ENCODE measurements at regions not wholly inside any gene's neighbourhood (a gene's known extent, or its start where the extent isn't known, plus 50 kb on each side); places are given as distances from the start of the nearest gene placed in this dataset.

DNA sequence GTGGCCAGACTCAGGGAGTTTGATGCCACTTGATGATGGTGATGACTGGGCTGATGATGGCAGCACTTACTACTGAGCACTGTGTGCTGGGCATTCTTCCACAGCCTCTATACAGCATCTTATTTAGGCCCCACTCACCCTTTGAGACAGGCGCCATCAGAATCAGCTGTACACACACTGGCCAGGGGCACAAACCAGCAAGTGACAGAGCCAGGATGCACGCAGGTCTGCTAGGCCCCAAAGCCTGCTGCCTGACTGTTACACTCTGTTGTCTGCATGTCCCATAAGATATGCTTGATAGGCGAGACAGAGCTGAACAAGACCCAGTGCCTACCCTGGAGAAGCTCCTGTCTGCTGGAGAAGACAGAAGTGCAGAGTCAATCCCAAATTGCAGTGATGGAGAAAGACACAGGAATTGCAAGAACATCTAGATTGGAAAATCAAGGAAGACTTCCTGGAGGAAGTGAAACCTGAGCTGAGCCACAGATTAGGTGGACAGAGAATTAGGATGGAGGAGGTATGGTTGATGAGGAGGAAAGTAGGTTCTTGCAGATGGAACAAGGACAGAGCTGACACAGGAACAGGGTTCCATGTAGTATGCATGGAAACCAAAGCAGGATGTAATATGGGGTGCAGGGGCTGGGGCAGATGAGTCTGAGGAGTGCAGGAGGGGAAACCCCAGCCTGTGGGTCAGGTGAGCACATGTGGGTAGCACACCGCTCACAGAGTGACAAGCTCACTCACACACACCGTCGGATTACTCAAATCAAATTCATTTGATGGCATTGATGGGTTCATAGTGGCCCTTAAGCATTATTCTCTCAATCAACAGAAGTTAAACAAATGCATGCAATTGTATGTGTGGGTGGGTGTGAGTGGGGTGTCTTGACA, 117.3 kb downstream of the BEGAIN start:
- WGBS: 96% methylated on average over 6 of the region's 6 CpGs
- no peaks in the 10 kb centered on the region for H3K27me3 ChIP-seq
- H3K4me1 ChIP-seq: peaks cover 8% of the 10 kb centered on the region
- no peak overlapping the region for H3K4me3 ChIP-seq
- no peak overlapping the region for H3K27ac ChIP-seq
- TF ChIP-seq POLR2AphosphoS5 (IDR thresholded peaks at IDR 0.05): no peak
- no peaks in the 10 kb centered on the region for H3K9me3 ChIP-seq
- DNase-seq (ENCODE audit: low spot score in 2 of 2): no peak
- H3K36me3 ChIP-seq: peaks cover 17% of the 10 kb centered on the region

DNA sequence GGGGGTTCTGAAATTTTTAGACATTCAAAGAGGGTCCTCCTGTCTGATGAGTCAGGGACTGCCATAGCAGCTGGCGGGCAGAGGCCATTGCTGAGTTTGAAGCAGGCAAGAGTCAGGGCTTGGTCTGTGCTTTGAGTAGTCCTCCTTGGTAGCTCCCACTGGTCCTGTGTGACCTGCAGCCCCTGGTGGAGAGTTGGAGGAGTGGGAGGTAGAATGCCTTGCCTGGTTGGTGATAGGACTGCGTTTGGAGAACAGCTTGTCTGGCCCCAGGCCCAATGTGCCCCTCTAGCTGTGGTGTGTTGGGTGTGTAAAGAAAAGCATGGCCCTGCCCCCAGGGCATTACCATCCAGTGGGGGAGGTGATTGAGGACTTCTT, 116.7 kb downstream of the BEGAIN start:
- DNase-seq (ENCODE audit: low spot score in 2 of 2): no peak
- TF ChIP-seq CTCF (IDR thresholded peaks at IDR 0.05) (no peak), EP300 (IDR thresholded peaks at IDR 0.05) (no peak), POLR2A (IDR thresholded peaks at IDR 0.05) (no peak), POLR2AphosphoS5 (IDR thresholded peaks at IDR 0.05) (no peak)

DNA sequence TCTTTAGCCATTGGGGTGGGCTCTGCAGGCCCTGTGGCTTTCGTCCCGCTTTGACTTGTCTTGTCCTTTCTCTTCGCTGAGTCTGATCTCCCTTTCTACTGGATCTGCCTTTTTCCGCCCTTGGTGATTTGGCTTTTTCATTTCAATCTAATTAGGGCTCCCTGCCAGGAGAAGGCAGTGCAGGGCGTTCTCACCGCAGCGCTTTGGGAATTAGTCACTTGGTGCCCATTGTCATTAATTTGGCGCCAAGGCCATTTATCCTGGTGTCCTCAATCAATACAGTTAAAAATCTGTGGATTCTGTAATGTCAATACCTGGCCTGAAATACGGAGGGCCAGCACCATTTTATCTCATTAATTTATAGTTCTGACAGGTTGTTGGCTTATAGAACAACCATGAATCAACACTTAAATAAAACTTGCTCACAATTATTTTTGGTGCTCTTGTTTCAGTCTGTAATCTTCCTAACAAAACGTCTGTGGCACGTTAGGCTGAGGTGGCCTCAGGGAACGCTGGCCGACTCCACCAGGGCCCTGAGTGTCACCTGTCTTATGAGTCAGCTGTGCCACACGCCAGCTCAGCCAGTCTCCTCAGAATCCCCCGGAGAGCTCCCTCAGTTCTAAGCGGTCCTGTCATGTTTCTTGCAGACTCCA, 115.7 kb downstream of the BEGAIN start:
- DNase-seq (ENCODE audit: low spot score in 2 of 2): no peak
- H3K9me3 ChIP-seq: no peaks in the 10 kb centered on the region
- TF ChIP-seq EP300 (IDR thresholded peaks at IDR 0.05) (no peak), POLR2A (IDR thresholded peaks at IDR 0.05) (no peak), CTCF (IDR thresholded peaks at IDR 0.05) (no peak), POLR2AphosphoS5 (IDR thresholded peaks at IDR 0.05) (no peak)
- no peaks in the 10 kb centered on the region for H3K27me3 ChIP-seq
- no peak overlapping the region for H3K27ac ChIP-seq
- WGBS: 42% methylated on average over 16 of the region's 16 CpGs
- no peak overlapping the region for H3K4me3 ChIP-seq
- peaks cover 17% of the 10 kb centered on the region for H3K36me3 ChIP-seq
- peaks cover 8% of the 10 kb centered on the region for H3K4me1 ChIP-seq

More for the DNA sequence above, 116.7 kb downstream of the BEGAIN start:
- H3K4me1 ChIP-seq: peaks cover 8% of the 10 kb centered on the region
- no peak overlapping the region for H3K4me3 ChIP-seq
- H3K9me3 ChIP-seq: no peaks in the 10 kb centered on the region
- no peaks in the 10 kb centered on the region for H3K27me3 ChIP-seq
- no peak overlapping the region for H3K27ac ChIP-seq
- 86% methylated on average over 2 of the region's 2 CpGs for WGBS
- H3K36me3 ChIP-seq: peaks cover 17% of the 10 kb centered on the region

GRCh38 chr14:100472094-100472455, 115.1 kb downstream of the BEGAIN start:
- Histone ChIP-seq H3K36me3 (peaks cover 17% of the 10 kb centered on the region), H3K27me3 (no peaks in the 10 kb centered on the region)
- 29% methylated on average over 1 of the region's 7 CpGs for WGBS

DNA sequence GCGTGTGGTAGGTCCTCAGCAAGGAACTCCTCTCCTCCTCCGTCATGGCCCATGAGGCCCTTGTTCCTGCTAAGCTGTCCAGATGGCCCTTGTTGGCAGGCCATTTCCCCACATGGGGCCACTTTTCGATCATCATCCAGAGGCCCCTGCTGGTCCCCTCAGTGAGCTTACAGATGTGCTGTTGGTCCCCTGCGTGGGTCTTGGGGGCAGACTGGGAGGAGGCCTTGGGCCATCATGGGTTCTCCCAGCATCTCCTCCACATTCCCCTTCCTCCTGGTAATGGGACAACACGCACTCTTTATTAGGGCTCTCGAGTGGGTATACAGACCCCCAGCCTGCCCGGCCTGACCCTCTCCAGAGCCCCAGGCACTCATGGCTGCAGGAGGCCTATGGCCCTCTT, 114.7 kb downstream of the BEGAIN start:
- Histone ChIP-seq H3K4me1 (peaks cover 8% of the 10 kb centered on the region), H3K36me3 (peaks cover 17% of the 10 kb centered on the region), H3K27ac (no peak overlapping the region), H3K9me3 (no peaks in the 10 kb centered on the region), H3K4me3 (no peak overlapping the region), H3K27me3 (no peaks in the 10 kb centered on the region)
- no peak for DNase-seq (ENCODE audit: low spot score in 2 of 2)
- TF ChIP-seq POLR2AphosphoS5 (IDR thresholded peaks at IDR 0.05): no peak
- no peak for TF ChIP-seq CTCF (IDR thresholded peaks at IDR 0.05)
- TF ChIP-seq EP300 (IDR thresholded peaks at IDR 0.05): no peak
- no peak for TF ChIP-seq POLR2A (IDR thresholded peaks at IDR 0.05)
- WGBS: 100% methylated on average over 5 of the region's 7 CpGs

More at GRCh38 chr14:100472094-100472455, 115.1 kb downstream of the BEGAIN start:
- DNase-seq (ENCODE audit: low spot score in 2 of 2): no peak
- H3K4me1 ChIP-seq: peaks cover 8% of the 10 kb centered on the region
- no peak overlapping the region for H3K27ac ChIP-seq
- TF ChIP-seq EP300 (IDR thresholded peaks at IDR 0.05) (no peak), CTCF (IDR thresholded peaks at IDR 0.05) (no peak), POLR2A (IDR thresholded peaks at IDR 0.05) (no peak), POLR2AphosphoS5 (IDR thresholded peaks at IDR 0.05) (no peak)
- no peak overlapping the region for H3K4me3 ChIP-seq
- H3K9me3 ChIP-seq: no peaks in the 10 kb centered on the region
